ENCODE measurements at regions not wholly inside any gene's neighbourhood (a gene's known extent, or its start where the extent isn't known, plus 50 kb on each side); places are given as distances from the start of the nearest gene placed in this dataset.
"Not testable (repeated sequence)": the region's sequence is repeated elsewhere in the genome, so short reads cannot be mapped to it uniquely, and the experiment has no call there.

GRCh38 chr16:21422824-21423223 is 144.7 kb upstream of the CRYM start:
- DNase-seq, result not testable (repeated sequence)

- DNase-seq, result not testable (repeated sequence)
These were observed 126.6 kb upstream of the CRYM start for GRCh38 chr16:21404699-21405098.

GRCh38 chr16:21397866-21398265 is 119.8 kb upstream of the CRYM start:
- not testable (repeated sequence) for DNase-seq

DNA sequence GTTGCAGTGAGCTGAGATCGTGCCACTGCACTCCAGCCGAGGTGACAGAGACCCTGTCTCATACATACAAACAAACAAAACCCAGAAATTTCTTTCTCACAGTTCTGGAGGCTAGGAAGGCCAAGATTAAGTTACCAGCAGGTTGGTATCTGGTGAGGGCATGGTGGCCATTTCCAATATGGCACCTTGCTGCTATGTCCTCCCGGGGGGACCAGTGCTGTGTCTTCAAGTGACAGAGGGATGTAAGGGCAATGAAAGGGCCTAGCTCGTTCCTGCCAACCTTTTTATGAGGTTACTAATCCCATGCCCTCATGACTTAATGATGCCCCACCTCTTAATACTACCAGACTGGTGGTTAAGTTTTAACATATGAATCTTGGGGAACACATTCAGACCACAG is 118.5 kb upstream of the CRYM start:
- not testable (repeated sequence) for DNase-seq

GRCh38 chr16:21390634-21391033 is 112.5 kb upstream of the CRYM start:
- not testable (repeated sequence) for DNase-seq

DNA sequence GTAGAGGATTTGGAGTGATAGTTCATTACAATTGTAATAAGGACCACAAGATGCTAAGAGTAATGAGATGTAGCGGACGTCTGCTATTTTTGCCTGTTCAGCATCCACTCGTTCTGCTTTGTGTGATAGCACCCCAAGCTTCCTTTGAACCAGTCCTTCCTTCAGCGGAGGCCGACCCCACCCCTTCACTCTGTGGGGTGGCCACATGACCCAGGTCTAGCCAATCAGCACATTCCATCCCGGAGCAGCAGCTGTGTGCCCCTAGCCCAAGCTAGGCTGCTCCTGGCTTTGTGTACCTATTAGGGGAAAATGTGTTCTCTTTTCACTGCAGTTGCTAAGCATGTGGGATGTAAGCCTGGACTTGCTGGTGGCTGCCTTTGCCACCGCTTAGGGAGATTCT is 111.8 kb upstream of the CRYM start:
- not testable (repeated sequence) for DNase-seq

GRCh38 chr16:21387757-21388156 is 109.7 kb upstream of the CRYM start:
- not testable (repeated sequence) for DNase-seq

GRCh38 chr16:21386201-21386915 is 108.3 kb upstream of the CRYM start:
- not testable (repeated sequence) for DNase-seq

DNA sequence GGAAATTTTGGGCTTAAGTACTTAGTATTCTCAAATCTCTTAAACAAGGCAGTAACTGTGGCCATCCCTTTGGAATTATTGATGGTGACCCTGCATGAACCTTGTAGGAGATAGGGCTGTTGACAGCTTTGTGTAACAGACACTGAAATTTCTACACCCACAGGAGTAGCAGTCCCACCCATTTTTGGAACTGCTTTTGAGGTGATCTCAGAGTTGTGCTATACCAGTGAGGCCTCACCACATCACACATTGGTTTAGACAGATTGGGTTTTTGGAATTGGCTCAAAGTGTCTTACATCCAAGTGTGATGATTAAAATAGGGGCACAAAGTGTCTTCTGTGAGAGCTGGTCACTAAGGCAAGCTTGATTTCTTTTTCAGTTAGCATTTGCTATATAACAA is 105.6 kb upstream of the CRYM start:
- DNase-seq, result not testable (repeated sequence)

DNA sequence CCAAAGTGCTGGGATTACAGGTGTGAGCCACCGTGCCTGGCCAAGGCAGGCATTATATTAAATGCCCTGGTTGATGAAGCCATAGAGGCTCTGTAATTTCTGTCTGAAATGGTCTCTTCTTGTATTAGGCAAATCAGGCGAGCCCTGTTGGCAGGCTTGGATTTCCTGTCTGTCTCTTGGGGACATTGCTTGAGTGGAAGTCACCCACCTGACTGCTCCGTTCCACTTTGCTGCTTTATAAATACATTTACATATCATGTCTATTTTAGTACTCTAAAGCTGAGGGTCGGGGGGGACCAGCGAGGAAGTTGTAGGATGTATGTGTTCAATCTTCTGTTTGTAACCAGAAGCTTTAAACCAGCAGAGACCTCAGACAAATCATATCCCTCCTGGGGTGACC is 101.6 kb upstream of the CRYM start:
- not testable (repeated sequence) for DNase-seq

DNA sequence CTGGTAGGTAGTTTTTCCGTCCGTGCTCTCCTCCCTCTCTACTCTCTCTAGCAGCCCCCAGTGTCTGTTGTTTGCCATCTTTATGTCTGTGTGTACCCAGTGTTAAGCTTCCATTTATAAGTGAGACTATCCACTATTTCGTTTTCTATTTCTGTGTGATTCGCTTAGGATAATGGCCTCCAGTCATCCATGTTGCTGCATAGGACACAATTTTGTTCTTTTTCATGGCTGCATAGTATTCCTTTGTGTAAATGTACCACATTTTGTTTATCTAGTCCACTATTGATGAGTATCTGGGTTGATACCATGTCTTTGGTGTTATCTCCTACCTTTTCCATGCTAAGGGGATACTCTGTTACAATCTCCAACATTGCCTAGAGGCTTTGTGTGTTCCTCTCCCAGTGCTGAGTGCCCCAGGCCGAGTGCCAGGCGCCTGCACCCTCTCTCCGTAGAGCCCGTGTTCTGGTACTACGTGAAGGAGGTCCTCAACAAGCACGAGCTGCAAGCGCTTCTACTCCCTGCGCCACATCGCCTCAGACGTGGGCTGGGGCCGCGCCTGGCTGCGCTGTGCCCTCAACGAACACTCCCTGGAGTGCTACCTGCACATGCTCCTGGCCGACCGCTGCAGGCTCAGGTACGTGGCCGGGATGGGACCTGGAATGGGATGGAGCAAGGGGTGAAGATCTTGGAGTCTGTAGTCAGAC is 98.3 kb upstream of the CRYM start:
- DNase-seq, result not testable (repeated sequence)

- not testable (repeated sequence) for DNase-seq
These were observed 97.2 kb upstream of the CRYM start for GRCh38 chr16:21375334-21375733.

DNA sequence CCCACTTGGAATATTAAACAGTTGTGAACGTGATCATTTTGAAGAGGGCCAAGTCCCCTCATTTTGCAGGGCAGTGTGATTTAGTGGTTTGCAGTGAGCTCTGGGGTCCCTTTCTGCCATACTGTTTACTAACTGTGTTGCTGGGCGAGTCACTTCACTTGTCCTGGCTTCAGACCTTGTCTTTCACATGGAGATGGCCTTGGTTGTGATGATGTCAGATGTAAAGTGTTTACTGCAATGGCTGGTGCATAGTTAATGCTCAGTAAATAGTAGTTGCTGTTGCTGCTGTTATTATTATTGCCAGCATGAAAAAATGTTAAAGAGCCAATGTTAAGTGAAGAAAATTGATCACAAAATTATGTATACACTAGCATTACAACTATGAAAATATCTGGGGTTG is 95.4 kb upstream of the CRYM start:
- not testable (repeated sequence) for DNase-seq

DNA sequence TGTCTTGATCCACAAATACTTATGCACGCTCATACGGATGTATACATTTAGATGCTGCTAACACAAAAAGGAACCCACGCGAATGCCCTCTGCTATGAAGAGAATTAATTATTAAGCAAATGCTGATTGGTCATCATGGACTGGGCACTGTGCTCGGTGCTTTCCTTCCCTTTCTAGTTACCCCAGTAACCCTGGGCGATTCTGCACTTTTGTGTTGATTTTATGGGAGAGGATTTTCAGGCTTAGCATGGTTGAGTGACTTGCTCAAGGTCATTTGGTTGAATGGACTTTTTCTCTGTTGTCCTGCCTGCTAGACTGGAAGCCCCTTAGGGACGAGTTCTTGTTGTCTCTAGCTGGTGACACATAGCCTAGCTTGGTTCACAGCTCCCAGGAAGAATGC is 94.8 kb upstream of the CRYM start:
- DNase-seq, result not testable (repeated sequence)

DNA sequence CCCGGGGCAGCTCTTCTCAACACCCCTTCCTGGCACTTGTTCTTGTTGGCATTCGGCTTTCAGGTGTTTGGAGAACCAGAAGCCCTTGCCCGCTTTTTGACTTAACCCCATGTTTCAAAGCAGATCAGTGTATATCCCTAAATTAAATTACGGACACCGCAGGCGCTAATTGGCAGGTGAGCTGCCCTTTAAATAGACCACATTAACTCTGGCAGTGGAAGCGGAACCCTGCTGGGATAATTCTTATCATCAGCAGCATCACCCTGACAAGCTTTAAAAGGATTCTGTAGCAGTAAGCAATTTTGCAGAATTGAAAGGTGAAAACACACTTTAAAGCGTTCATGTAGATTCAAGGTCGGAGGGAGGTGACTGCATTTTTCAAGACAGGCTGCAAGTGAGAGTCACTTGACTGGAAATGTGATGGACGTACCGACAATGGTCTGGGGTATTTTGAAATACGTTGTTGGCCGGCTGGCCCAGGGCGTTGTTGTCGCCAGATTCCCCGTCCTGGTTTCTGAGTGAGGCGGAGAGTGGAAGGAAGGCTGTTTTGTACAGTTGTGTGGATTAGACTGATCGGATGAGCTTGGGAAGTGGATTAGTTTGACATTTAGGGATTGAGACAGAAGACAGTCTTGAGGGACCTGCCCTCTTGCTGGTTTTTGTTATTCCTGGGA is 94.2 kb upstream of the CRYM start:
- not testable (repeated sequence) for DNase-seq

GRCh38 chr16:21370791-21371190 is 92.7 kb upstream of the CRYM start:
- DNase-seq, result not testable (repeated sequence)

DNA sequence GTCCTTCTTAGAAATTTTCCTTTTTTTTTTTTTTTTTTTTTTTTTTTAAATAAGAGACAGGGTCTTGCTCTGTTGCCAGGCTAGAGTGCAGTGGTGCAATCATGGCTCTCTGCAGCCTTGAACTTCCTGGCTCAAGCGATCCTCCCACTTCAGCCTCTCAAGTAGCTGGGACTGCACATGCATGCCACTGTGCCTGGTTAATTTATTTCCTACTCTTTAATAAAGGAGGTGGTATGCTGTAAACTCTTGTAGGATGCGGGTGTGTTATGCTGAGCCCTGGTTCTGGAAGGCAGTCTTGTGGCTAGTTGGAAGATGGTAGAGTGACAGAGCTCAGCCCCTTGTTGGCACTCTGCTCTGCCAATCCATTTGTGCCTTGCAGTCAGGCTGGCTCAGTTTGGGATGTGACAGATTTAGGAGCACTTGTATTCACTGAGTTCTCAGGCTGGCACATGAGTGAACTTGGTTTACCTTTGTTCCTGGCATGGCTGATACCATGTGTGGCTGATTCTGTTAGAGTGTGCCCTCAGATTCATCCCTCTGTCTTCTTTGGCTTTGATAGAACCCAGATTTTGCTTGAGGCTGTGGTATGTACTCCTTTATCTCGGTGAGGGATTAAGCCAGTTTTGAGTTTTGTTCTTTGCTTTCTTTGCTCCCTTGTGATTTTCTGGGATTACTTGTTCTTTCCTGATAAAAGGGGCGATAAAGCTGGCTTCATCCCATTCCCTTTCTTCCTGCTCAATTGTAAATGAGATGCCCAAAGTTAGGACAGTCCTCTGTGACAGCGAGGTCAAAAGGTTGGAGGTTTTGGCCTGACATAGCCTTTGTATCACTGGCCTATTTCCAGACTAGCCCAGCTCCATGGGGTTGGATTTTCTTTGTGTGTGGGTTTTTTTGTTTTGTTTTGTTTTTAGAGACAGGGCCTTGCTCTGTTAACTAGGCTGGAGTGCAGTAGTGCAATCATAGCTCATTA is 91.2 kb upstream of the CRYM start:
- not testable (repeated sequence) for DNase-seq

DNA sequence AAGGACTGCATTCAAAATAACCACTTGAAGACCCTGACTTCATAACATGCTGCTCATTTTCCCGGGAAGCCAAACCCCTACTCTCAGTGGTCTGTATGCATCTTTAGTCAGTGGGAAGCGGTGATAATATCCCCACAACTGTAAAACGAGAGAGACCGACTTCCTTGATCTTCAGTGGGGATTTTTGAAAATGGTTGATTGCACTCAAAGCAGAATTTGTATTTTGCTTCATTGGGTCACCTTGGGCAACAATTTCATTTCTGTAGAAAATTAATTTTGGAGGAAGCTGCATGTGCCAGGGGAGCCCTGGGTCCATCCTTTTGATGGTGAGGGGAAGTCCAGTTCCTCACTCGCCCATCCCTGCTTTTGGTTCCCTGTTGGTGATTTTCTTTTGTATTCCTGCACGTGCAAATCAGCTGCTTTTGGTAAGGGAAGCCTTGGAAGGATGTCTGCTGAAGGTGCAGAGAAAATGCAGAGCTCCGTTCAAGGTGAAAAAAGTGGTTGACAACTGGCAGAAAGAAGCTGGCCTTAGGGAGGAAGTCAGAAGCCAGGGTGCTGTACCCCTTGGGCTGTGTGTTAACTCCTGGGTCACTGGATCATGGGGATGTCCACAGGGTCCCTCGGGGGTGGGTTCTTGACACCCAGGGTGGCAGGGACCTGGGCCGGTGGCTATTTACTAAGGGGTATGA is 89.8 kb upstream of the CRYM start:
- not testable (repeated sequence) for DNase-seq

DNA sequence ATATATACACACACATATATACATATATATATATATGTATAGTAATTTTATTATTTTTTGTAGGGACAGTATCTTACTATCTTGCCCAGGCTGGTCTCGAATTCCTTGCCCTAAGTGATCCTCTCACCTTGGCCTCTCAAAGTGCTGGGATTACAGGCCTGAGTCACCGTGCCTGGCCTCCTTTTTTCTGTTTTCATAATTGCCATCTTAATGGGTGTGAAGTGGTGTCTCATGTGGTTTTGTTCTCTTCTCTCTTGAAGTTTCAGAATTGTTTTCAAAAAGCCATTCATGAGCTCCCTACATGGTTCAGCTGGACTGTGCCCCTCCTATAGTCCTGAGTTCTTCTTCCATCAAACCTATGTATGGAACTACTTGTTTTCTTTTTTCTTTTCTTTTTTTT is 88.9 kb upstream of the CRYM start:
- not testable (repeated sequence) for DNase-seq

DNA sequence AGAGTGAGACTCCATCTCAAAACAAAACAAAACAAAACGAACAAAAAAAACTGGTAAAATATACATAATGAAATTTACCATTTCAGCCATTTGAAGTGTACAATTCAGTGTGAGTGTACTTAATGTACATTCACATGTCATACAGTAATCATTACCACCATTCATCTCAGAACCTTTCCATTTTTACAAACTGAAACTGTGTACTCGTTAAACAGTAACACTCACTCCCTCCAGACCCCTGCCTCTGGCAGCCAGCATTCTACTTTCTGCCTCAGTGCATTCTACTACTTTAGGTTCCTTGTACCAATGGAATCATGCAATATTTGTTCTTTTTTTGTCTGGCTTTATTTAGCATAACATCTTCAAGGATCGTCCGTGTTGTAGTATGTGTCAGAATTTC is 87.5 kb upstream of the CRYM start:
- DNase-seq, result not testable (repeated sequence)

DNA sequence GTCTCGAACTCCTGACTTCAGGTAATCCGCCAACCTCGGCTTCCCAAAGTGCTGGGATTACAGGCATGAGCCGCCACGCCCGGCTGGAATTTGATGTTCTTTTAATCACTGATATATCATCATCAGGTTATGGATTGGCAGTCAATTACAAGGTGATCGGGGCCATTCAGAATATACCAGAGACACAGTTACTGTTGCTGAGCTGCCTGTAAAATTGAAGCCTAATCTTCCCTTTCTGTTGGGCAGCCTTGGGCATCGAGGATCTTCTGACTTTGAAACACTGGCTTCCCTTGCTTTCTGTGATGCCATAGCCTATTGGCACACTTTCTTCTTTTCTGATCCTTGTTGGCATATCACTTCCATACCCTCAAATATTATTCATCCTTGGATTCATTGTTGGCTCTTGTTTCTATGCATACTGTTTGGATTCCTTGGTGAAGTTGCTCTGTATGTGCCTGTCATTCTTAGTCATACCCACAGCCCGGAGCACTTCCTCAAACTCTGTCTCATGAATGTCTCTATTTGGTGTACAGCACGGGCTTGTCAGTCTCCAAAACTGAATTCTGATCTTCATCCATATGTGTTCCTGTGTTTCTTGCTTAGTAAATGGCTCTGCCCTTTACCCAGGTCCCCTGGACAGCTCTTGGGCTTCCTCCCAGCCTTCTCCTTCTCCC is 85.6 kb upstream of the CRYM start:
- peak; percentile 41 for DNase-seq

All from SIG-M5 (cell line).